NCI-H524 (cell line): ENCODE measurements at regions not wholly inside any gene's neighbourhood (a gene's known extent, or its start where the extent isn't known, plus 50 kb on each side); places are given as distances from the start of the nearest gene placed in this dataset.

Experiments used
- DNase-seq, 2 experiments: peaks; one replicate each; lab custom pipeline; 2025; lab: John Stamatoyannopoulos, UW

DNA sequence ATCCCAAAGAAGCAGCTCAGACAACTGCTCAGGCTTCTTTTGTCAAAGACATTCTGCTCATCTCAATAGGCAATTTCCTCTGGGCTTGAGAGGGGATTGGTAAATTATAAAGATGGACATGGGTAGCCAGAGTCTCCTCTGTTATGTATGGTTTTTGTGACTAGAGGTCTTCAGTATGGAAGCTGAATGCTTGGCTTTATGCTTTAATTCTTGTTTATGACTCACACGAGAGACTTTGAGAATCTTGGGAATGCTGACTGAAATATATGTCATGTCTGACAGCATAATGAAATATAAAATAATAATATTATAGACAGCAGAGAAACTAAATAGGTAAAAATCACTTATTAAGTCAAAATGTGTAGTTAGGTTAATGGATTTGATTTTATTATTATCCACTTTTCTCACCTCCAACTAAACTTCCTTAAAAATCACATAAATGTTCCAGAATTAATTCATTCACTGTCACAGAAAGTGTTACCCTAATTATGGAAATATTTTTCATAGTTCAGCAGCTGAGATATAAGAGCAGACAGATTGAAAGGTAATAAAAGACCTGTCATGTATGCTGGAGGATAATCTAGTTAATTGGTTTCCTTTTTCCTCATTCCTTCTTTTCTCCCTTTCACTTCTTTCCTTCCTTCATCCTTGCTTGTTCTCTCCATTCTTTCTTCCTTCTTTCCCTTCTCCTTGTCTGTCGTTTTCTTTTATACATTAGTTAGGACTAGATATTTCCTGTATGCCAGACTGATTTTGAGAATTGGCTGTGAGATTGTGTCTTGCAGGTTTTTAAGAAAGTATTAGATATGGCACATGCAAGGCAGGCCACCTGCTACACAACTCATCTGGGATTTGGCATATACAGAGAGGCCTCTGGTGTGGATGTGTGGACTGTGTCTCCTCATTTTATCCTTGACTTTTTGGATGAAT, 1866.1 kb upstream of the NUDT12 start:
- peak in 1 of 2 experiments; percentile 18 for DNase-seq

DNA sequence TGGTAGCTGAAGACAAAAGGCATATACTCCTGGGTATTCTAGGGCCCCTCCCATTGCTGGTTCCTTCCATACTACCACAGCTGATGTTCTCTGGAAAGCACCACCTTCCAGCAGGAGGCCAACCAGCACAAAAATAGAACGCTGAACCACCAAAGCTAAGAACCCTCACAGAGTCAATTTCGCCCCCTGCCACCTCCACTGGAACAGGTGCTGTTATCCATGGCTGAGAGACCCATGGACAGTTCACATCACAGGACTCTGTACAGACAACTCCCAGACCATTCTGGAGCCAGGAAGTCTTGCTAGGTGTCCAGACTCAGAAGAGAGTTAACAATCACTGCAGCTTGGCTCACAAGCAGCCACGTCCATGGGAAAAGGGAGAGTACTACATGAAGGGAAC, 1851.5 kb upstream of the NUDT12 start:
- DNase-seq, result no peak

DNA sequence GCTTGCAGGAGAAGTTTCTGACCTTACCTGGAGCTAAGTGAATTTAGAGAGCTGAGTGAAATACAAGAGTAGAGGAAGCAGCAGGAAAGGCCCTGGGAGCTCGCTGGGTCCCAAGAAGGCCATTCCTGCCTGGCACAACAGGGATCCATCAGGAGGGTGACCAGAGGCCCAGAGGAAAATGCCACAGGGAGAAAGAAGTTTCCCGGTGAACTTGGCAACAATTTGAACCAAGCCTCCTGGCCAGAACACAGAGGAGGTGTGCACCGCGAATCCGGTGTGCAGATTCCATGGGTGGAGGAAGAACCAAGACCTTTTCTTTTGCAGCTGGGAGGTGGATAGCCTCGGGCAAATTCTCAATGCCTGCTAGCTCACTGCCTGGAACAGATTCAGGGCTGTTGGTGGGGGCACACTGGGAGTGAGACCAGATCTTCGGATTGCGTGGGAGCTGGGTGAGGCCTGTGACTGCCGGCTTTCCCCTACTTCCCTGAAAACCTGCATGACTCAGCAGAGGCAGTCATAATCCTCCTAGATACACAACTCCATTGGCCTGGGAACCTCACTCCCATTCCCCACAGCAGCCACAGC, 1850.9 kb upstream of the NUDT12 start:
- DNase-seq, result no peak

DNA sequence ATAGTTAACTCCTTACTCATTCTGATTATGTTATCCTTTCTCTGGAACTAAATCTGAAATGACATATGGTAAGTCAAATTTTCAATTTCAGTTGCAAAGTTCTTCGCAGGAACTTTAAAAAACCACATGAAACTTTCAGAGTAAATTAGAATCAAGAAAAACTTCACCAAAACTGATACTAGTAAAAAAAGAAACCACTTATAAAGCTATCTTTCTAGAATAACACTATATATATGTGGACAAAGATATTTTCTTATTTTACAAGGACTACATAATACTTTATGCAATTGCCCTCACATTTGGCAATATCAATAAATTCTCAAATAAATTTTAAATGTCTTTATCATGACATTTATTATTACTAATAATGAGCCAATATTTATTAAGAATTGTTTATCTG, 1847.1 kb upstream of the NUDT12 start:
- DNase-seq, result no peak

DNA sequence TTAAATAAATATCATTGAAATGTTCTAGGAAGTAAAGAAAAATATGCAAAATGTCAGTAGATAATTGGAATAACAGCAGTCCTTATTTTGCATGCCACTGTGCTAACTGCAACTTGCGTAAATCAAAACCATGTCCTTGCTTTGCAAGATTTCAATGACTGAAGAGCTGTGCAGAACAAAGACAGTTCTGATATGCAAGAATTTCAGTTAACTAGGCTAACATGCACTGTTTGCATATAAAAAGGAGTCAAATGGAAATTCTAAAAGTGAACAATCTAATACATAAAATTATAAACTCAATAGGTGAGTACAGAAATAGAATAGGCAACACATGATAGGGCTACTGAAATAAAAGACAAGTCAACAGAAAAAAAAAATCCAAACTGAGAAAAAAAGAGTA, 1844.6 kb upstream of the NUDT12 start:
- DNase-seq, result no peak

DNA sequence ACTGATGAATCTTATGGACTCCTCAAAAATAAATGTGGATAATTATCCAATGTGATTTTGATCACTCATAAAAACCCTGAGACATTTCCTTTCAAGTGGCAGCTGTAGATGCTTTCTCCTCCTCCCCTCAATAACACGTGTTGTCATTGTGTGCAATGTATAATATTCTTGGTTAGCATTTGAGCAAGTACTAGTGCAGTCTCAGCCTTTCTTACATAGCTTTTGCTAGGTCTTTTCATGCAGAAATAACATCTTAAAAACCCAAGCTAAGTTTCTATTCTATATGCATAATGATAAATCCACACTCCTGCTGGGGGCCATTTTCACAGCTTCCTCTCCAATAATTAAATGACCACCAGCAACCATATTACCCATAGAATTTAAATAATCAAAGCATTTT, 1835.2 kb upstream of the NUDT12 start:
- DNase-seq, result no peak

DNA sequence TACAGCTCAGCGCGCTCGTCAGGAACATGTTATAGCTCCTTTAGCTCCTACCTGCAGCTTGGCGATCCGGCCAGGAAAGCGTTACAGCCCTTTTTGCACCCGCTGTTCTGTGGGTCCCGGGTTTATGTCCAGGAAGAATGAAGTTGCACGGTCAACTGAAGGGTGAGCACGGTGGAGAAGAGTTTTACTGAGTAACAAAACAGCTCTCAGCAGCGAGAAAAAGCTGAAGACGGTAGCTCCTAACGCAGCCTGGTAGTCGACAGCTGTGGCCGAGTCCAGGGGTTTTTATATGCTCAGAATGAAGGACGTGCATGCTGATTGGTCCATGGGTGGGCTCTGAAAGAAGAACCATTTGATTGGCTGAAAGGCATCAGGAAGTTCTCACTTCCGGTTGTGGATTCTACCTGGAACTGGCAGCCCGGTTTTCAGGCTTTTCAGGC, 1830.1 kb upstream of the NUDT12 start:
- DNase-seq, result no peak

DNA sequence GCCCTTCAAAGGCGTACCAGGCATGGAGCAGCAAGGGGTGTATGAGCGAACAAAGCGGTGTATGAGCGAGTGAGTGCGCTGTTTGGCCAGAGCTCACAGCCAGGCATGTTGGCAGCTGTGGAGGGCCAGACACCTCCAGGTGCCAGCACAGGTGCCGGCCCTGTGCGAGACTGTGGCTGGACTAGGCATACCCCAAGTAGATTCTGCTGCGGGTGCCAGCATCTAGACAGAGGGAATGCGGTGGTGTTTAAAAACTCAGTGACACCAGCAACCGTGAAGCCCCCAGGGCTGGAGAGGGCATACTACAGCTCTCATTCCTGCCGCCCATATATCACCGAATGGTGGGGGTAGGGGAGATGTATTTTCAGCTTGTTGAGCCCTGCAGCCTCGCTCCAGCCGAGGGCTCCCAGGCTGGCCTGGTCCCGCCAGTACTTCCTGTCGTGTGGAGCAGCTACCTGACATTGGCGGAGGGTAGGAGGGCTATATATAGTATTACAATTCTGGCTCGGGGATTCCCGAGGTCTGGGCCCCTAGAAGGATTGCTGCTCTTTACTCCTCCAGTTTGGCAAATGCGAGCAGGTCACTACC, 1829.6 kb upstream of the NUDT12 start:
- DNase-seq, result no peak

DNA sequence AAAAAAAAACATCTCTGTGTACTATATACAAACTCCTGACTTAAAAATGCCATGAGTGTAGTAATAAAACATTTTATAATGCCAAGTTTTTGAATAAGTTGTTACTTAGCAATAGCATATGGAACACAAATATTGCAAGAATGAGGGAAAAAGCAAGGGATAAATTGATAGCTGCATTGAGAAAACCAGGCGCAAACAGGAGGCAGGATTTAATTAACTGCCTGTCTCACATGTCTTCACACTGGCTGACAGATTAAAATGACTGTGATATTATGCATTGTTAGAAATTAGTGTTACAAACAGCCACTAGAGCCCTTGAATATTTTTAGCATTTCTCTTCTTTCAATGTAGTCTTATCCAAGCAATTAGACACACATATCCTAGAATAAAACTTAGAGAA, 1817.5 kb upstream of the NUDT12 start:
- DNase-seq, result no peak

DNA sequence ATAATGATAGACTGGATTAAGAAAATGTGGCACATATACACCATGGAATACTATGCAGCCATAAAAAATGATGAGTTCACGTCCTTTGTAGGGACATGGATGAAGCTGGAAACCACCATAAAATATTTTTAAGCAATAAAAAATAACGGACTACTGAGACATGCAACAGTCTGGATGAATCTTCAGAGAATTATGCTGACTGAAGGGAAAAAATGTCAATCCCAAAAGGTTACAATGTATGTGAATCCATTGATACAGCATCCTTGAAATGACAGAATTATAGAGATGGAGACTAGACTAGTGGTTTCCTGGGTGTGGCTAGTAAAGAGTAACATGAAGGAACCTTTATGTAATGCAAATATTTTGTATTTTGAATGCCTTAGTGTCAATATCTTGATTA, 1808.6 kb upstream of the NUDT12 start:
- no peak for DNase-seq

DNA sequence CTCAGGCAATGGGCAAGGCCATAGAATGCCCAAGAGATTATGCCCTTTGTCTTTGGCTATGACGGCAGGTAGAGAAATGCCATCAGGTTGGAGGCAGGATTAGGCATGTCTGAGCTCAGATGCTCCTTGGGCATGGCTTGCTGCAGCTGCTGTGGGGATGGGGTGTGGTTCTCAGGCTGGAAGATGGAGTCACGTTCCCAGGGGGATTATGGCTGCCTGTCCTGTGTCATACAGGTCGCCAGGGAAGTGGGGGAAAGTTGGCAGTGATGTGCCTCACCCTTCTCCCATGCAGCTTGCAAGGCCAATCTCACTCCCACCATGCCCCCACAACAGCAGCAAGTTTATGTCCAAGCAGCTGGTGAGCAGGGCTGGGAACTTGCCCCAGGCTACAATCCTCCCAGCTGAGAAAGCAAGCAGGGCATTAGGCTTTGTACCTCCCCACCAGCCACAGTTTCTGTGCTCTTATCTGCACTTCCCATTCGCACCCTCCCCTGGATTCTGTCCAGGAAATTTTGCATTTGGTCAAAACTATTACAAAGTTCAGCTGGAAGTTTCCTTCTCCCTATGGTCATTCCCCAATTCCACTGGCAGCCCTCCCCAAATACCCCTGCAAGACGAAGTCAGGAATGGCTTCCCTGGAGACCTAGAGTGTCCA, 1788.0 kb upstream of the NUDT12 start:
- no peak for DNase-seq

DNA sequence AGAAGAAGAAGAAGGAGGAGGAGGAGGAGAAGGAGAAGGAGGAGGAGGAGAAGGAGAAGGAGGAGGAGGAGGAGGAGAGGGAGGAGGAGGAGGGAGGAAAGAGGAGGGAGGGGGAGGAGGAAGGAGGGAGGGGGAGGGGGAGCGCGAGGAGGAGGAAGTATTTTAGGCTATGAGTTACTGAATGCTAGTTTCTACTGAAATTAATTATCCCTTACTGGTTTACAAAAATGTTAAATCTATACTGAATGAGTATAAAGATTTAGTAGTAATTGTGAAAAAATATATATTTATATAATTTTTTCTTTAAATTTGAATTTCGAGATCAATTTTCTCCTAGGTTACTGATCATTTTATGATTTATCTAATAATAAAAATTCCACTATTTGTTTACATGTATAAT, 1769.0 kb upstream of the NUDT12 start:
- no peak for DNase-seq

DNA sequence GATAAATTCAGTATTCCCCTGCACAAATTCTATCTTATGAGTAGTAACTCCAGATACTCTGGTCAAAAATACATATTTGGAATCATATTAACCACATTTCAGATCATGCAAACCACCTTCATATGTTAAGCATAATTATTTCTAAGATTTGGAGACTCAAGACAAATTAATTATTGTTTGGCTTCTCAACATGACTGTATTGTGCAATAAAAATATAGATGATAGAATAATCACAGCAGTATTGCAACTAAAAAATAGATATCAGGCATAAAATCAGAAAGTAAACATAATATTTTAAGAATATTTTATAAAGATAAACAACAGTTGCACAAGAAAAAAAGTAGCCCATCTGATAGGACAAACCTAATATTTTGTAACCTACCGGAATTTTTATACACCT, 1767.6 kb upstream of the NUDT12 start:
- DNase-seq, result no peak

DNA sequence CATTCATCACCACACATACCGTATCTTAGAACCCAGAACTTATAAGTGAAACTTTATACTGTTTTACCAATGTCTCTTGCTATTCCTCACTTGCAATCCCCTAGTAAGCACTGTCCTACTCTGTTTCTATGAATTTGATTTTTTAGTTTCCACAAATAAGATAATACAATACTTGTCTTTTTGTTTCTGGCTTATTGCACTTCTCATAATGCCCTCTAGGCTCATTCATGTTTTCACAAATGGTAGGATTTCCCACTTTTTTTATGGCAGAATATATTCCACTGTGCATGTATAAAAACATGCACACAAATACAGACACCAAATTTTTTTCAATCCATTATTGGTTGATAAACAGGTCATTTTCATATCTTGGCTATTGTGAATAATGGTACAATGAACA, 1742.3 kb upstream of the NUDT12 start:
- DNase-seq, result no peak

DNA sequence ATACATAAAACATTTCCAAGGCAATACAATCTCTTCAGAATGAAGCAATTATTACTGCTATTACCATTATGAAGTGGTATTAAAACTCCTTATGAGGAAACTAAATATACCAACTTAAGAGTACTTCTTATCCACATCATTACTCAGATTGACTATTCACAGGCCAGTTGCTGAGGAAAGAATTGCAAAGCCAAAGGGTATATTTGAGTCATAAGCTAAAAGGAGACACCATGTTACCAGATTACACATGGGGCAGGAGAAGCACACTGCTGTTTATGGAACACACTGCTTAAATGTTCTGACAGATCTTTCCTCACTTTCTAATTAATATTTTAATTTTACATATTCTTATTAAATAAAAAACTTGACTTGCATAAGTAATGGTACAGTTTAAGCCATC, 1726.4 kb upstream of the NUDT12 start:
- no peak for DNase-seq

DNA sequence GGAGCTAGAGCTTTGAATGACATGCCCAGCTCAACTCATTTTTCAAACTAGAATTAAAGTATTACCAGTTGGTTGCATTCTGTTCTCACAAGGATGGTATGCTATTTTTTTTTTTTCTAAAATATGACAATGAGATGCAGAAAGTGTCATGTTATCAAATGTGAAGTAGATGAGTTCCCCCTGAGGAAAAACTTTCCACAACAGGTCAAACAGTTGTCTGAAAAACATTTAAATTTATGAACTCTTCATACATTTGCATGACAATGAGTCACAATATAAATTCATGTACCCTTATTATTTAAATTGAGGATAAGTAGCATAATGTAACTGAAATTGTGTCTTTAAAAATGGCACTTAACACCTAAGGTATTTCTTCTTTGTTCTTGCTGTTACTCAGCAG, 1720.5 kb upstream of the NUDT12 start:
- DNase-seq, result no peak

DNA sequence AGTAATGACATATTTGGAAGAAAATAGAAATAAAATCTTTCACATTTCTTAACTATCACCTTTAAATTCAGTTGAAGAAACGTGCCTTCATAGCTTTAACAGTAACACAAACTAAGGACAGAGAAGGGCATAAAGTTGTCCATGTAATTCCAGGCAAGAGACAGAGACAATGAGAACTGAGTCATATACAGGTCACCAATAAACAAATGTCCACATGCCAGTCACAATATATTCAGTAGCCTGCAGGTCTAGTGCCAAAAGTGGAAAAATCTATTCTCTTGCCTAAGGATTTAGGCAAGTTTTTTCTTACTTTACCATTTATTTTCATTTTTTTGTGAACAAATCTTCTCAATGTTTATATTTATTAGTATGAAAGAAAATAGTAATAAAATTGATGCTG, 1711.5 kb upstream of the NUDT12 start:
- DNase-seq, result no peak

DNA sequence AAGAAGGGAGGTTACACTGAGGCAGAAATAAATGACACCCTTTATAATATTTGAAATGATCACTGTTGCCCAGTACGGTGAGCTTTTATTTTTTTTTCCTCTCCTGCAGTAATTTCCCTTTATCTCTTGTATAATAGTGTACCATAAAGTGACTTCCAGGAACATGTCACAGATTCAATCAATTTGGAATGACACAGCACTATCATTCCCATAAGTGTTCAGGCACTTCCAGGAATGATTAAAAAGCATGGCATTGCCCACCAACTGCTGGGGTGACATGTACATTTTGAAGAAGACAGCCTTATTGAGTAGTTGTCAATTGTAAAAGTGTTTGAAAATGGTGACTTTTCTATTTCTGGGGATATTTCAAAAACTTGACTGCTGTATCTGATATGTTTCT, 1700.9 kb upstream of the NUDT12 start:
- DNase-seq, result no peak

DNA sequence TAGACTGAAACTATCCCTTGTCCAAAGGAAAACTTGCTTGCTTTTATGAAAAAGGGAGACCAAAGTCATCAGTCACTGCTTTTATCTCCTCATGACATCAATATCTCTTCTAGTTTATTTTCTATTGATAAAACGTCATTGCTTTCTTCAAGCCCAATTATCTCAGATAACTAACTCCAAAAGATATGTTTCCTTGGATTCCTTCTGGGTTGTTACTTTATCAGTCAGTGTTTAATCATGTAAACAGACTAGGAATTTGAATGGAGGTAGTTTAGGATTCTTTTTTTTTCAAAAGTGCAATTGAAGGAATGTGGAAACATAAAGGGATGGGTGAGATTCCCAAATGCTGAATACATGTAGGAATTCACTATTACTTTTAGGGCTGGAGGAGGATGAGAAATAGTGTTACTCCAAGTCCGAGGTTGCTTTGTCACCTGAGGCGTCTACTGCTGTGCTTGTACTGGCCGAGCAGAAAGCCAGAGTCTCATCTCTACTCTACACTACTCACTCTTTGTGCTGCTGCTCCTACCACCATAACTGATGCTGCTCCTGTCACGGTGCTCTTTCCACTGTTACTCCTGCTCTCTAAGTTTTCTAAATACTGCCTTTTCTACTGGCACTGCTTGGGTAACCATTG, 1697.1 kb upstream of the NUDT12 start:
- no peak for DNase-seq

DNA sequence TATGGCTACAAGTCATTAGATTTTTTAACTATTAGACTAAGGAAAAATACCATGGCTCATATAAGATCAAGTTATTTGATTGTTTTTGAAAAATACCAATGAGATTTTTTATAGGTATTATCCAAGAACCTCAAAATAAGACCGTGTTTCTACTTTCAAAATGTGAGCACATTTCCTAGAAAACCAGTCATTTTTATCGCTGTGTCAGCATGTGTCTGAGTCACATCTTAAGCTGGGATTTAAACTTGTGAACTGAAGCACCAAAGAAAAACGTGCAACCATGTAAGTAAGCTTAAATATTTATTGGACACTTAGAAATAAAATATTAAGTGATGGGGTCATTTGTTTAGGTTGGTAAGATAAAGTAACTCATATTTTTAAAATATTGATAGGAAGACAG, 1676.0 kb upstream of the NUDT12 start:
- DNase-seq, result no peak

DNA sequence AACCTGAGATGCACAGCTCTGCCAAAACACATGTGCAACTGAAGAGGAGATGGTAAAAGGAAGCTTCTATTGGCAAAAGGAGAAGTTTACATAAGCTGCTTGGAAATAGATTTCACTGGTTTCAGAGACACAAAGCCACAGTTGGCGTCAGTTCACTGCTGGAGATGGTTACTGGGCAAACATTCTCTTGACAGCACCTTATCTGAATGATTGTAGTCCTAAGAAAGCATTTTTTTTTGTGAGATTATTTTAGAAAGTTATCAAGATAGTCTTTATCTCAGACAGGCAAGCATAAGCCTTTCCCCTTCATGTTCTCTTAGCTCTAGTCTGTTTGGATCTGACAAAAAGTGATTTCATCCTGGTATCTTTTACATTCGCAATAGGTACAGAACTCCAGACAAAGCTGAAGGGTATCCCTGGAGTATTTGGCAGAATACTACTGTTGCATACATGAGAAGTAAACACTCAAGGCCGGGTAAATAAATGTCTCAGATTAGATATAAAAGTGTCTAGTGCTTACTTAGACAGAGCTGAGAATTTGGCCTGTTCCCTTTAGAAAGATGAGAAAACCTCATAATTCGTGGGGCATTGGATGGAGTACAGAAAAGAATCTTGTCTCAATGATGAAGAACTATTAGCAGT, 1668.0 kb upstream of the NUDT12 start:
- no peak for DNase-seq

DNA sequence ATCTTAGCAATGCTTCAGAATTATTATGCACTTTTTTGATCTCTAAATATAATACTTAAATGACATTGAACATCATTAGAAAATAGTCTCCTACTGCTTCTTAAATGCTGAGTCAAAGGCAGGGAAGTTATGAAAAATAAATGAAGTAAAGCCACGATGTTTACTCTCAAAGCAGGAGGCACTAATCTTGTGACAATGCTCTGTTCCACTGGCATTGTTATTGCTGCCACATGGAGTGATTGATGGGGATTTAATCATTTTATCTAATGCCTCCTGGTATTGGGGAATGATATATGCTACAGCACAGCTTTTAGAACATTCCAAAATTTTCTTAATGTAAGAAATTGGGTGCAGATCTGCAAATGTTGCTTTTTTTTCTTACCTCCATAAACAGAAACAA, 1655.4 kb upstream of the NUDT12 start:
- DNase-seq, result no peak
